ENCODE measurements at regions not wholly inside any gene's neighbourhood (a gene's known extent, or its start where the extent isn't known, plus 50 kb on each side); places are given as distances from the start of the nearest gene placed in this dataset.
"Not testable (repeated sequence)": the region's sequence is repeated elsewhere in the genome, so short reads cannot be mapped to it uniquely, and the experiment has no call there.

DNA sequence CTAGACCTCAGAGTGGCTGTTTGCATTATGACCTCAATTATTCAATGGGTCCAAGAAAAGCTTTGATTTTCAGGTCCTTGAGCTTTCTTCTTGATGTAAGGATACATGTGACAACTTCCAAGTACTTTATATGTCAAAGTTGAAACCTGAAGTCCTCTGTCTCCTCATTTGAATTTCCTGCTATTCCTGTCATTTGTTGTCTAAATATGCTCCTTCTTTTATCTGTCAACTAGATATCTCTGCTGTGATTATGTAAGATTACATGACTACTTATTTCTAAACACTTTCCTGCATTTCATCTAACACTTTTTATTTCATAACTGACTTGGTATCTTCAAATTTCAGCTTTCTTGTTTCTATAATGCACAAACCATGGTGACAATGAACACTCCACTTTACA, 670.0 kb upstream of the FAM174A start:
- ATAC-seq (no peak), DNase-seq (no peak)
- Mint-ChIP-seq H3K27me3 (no peaks in the 10 kb centered on the region), H3K27ac (no peak overlapping the region), H3K4me1 (no peaks in the 10 kb centered on the region), H3K4me3 (no peak overlapping the region), H3K9me3 (peaks cover 6 to 7% of the 10 kb centered on the region in 2 donors)

DNA sequence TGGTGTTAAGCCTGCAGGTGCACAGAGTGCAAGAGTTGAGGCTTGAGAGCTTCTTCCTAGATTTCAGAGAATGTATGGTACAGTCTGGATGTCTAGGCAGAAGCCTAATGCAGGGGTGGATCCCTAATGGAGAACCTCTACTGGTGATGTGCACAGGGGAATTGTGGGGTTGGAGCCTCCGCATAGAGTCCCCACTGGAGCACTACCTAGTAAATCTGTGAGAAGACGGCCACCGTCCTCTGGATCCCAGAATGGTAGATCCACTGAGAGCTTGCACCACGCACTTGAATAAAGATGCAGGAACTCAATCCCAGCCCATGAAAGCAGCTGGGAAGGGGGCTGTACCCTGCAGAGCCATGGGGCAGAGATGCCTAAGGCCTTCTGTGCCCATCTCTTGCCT, 699.4 kb upstream of the FAM174A start:
- Mint-ChIP-seq H3K27ac (no peak overlapping the region), H3K9me3 (peaks cover 0 to 6% of the 10 kb centered on the region in 2 donors), H3K4me3 (no peak overlapping the region), H3K4me1 (no peaks in the 10 kb centered on the region), H3K27me3 (no peaks in the 10 kb centered on the region)
- no peak for DNase-seq
- ATAC-seq = no peak

DNA sequence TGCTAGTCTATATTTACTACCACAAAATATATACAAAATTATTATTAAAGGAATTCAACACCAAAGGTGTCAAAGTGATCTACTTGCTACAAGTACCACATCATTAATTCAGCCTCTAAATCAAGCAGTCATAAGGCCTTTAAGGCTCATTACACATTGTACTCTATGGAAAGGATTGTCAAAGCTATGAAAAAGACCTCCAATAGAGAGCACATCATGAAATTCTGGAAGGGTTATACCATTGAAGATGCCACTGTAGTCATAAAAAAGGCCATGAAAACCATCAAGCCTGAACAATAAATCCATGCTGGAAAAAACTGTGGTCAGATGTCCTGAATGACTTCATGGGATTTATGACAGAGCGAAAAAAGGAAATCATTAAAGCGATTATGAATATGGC, 708.0 kb upstream of the FAM174A start:
- Mint-ChIP-seq H3K4me1 (no peaks in the 10 kb centered on the region), H3K27me3 (no peaks in the 10 kb centered on the region), H3K27ac (no peak overlapping the region), H3K4me3 (no peak overlapping the region), H3K9me3 (no peaks in the 10 kb centered on the region)
- no peak for DNase-seq
- ATAC-seq = no peak

DNA sequence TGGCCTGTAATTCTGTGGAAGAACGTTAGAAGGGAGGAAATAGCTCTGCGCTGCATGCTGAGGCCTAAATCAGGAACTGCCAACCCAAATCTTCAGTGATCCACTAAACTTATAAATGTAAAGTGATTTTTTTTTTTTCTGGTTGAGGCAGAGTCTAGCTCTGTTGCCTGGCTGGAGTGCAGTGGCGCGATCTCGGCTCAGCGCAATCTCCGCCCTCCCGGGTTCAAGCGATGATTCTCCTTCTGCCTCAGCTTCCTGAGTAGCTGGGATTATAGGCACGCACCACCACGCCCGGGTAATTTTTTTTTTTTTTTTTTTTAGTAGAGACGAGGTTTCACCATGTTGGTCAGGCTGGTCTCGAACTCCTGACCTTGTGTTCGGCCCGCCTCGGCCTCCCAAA, 717.4 kb upstream of the FAM174A start:
- Mint-ChIP-seq H3K4me1 (no peaks in the 10 kb centered on the region), H3K9me3 (no peaks in the 10 kb centered on the region), H3K27ac (no peak overlapping the region), H3K27me3 (no peaks in the 10 kb centered on the region), H3K4me3 (no peak overlapping the region)
- ATAC-seq (no peak), DNase-seq (no peak)

DNA sequence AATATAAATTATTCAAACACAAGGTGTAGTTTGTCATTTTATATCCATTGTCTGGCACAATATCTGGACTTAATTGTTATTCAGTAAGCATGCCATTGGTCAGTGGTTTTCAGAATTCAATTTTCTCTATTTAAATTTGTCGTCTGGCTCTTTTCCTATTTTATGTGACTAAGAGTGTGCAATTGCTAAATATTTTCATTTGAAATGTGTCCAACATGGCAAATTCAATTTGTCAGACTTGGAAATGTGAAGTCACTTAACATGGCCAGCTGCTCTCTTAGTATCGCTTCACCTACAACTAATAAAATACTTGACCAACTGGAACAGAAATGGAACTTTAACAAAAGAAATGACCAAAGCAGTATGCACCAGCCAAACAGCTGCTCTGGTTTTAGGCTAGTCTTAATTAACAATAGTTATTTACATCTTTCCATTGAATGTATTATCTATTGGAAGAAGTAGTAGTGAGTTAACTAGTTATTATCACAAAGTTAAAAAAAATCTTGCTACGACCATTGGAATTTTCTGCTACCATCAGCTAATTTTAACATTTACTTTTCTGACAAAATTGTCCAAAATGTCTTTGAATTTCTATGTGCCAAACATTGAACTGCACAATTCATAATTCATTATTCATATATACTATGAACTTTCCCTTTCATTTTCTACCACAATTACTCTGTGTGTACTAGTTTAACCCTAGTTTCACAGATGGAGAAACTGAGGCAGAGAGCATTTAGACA, 720.7 kb upstream of the FAM174A start:
- Mint-ChIP-seq H3K4me1 (no peaks in the 10 kb centered on the region), H3K9me3 (no peaks in the 10 kb centered on the region), H3K27me3 (no peaks in the 10 kb centered on the region), H3K4me3 (no peak overlapping the region), H3K27ac (no peak overlapping the region)
- ATAC-seq = no peak
- no peak for DNase-seq

DNA sequence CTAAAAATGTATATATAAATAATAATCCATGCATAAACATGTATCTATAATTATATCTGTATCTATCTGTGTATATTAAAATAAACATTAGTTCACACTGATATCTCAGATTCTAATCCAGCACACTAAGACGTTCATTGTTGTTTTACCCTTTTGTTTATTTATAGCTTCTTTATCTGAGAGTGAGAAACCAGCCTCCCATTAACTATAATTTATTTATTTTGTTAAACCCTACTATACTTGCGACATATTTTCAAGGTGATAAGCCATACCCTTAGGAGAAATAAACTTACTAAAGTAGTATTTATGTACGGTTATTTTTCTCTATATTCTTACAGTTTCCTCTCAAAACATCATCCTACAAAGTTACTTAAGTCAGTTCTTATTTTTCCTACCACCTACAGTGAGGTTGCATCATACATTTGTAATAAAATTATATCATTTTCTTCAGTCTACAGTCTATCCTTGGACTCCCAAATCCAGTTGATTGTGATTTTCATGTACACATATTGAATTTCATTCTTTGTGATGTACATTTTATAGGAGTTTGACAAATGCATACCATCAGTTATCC, 726.4 kb upstream of the FAM174A start:
- no peak for DNase-seq
- no peaks in the 10 kb centered on the region for H3K27me3 Mint-ChIP-seq
- H3K4me3 Mint-ChIP-seq = no peak overlapping the region
- ATAC-seq = no peak
- no peak overlapping the region for H3K27ac Mint-ChIP-seq
- H3K9me3 Mint-ChIP-seq = no peaks in the 10 kb centered on the region
- H3K4me1 Mint-ChIP-seq = no peaks in the 10 kb centered on the region

DNA sequence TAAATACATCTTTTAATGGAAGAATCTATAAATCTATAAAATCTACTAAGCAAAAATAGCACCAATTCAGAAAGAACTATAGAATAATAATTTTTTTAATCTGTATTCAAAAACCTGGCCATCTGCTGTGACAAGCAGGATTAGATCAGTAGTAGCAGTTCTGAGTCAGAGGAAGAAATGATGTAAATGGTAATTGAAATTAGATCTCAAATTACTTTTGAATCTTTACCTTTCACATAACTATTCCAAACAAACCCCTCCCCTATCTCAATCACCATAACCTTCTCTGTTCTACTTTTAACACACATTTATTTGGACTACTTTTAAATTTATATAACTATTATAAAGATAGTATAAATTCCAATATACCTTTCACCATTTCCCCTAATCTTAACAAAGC, 727.8 kb upstream of the FAM174A start:
- Mint-ChIP-seq H3K4me3 (no peak overlapping the region), H3K4me1 (no peaks in the 10 kb centered on the region), H3K27me3 (no peaks in the 10 kb centered on the region), H3K27ac (no peak overlapping the region), H3K9me3 (no peaks in the 10 kb centered on the region)
- DNase-seq (no peak), ATAC-seq (no peak)

DNA sequence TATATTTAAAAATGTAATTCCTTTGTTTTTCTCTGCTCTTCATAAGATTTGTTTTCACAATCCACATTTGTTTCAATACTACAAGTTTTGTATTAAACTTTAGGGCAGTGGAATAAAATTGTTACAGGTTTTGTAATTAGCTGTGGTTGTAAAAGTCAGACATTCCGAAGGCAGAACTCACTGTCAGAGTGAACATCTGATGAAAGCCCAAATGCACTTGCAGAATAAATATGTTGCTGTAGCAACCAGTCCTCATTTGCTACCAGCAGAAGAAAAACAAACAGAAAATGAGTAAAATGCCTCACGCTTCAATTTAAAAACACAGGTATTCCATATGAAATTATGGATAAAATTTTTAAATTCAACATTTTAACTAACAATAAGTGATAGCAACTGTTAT, 740.1 kb upstream of the FAM174A start:
- H3K27ac Mint-ChIP-seq = no peak overlapping the region
- no peak overlapping the region for H3K4me3 Mint-ChIP-seq
- no peak for ATAC-seq
- no peaks in the 10 kb centered on the region for H3K27me3 Mint-ChIP-seq
- H3K9me3 Mint-ChIP-seq = peaks cover 8 to 12% of the 10 kb centered on the region in 2 donors
- H3K4me1 Mint-ChIP-seq = no peaks in the 10 kb centered on the region
- DNase-seq = no peak

DNA sequence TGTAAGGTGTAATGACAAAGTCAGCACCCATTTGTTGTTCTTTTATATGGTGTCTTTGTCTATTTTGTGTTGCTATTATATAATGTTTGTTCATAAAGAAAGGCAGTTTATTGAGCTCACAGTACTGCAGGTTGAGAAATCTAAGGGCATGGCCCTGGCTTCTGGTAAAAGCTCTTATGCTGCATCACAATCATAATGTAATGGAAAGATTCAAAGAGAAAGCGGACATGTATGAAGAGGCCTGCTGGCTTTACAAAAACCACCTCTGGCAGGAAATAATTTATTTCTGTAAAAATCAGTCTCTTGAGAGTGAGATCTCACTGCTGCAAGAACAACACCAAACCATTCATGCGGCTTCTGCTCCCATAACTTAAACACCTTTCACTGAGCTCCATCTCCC, 746.7 kb upstream of the FAM174A start:
- ATAC-seq (no peak), DNase-seq (no peak)
- Mint-ChIP-seq H3K4me1 (no peaks in the 10 kb centered on the region), H3K27me3 (no peaks in the 10 kb centered on the region), H3K4me3 (no peak overlapping the region), H3K27ac (no peak overlapping the region), H3K9me3 (peaks cover 4 to 8% of the 10 kb centered on the region in 2 donors)

DNA sequence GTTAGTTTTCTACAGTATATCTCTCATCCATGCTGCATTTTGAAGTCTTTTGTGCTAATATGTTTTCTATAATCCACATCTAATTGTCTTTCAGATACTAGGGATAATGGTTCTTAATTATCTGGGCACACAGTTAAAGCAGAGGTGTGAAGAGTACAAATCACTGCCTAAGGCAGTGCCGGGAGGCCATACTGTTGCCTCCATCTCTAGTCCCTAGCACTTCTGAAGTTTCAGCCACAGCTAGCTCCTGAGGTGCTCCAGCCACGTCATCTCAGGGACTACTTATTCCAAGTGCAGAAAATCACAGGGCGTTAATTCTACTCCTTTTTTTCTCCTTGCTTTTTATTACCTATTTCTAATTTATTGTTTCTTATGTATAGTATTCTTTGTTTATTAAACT, 760.0 kb upstream of the FAM174A start:
- Mint-ChIP-seq H3K27me3 (no peaks in the 10 kb centered on the region), H3K4me1 (no peaks in the 10 kb centered on the region), H3K4me3 (no peak overlapping the region), H3K27ac (no peak overlapping the region), H3K9me3 (peaks cover 0 to 4% of the 10 kb centered on the region in 2 donors)
- DNase-seq (no peak), ATAC-seq (no peak)

DNA sequence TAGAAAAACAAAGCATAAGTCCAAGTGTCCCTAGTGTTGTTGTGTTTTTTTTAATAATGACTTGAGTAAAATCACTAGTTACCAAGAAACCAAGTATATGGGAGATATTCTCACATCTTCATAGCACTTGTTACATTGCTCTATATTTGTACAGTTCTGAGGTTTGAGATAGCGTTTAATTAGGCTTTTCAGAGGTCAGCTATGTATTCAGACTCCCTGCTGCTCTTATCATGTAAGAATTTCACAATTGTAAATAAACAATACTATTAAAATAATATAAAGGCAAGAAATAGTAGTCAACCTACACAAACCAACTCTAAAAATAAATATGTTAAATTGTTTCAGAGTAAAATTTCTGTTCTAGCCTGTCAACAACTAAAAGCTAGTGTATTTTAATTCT, 761.9 kb upstream of the FAM174A start:
- Mint-ChIP-seq H3K27me3 (no peaks in the 10 kb centered on the region), H3K9me3 (peaks cover 0 to 10% of the 10 kb centered on the region in 2 donors), H3K4me1 (no peaks in the 10 kb centered on the region), H3K27ac (no peak overlapping the region), H3K4me3 (no peak overlapping the region)
- no peak for DNase-seq
- ATAC-seq = no peak

DNA sequence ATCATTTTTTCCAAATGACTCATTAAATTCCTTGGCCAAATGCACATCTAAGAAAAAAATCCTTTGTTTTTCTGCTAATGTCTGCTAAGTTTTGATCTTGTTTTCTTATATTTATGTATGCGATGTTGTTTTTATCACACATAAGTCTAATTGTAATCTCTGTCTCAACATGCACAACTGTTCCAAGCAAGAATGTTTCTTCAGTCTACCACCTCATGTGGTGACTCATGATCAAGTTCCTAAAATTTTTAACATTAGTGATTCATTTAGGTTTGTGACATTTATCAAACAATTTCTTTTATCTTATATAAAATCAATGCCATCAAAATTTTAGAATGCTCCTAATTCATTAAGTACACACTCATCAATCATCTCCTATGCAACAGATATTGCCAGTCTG, 763.9 kb upstream of the FAM174A start:
- Mint-ChIP-seq H3K4me1 (no peaks in the 10 kb centered on the region), H3K27me3 (no peaks in the 10 kb centered on the region), H3K27ac (no peak overlapping the region), H3K4me3 (no peak overlapping the region), H3K9me3 (peaks cover 0 to 14% of the 10 kb centered on the region in 2 donors)
- no peak for ATAC-seq
- no peak for DNase-seq

DNA sequence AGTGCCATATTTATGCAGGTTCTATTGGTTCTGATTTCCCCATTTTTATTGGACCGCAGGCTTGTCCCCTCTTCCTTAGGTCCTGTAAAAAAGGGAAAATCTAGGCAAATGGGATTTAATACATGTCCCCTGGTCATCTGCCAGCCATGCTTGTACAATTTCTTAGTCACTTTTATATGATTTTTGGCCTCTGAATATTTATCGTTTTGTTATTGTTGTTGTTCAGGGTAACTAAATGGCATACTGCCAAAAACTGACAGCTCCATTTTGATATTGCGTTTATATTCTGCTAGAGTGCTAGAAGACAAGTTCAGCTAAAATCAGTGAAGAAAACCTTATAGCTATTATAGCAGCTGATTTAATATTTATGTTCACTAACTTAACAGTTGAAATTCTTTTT, 770.2 kb upstream of the FAM174A start:
- Mint-ChIP-seq H3K4me1 (no peaks in the 10 kb centered on the region), H3K9me3 (peaks cover 15 to 23% of the 10 kb centered on the region in 2 donors), H3K27me3 (no peaks in the 10 kb centered on the region), H3K4me3 (no peak overlapping the region), H3K27ac (no peak overlapping the region)
- DNase-seq = no peak
- no peak for ATAC-seq

DNA sequence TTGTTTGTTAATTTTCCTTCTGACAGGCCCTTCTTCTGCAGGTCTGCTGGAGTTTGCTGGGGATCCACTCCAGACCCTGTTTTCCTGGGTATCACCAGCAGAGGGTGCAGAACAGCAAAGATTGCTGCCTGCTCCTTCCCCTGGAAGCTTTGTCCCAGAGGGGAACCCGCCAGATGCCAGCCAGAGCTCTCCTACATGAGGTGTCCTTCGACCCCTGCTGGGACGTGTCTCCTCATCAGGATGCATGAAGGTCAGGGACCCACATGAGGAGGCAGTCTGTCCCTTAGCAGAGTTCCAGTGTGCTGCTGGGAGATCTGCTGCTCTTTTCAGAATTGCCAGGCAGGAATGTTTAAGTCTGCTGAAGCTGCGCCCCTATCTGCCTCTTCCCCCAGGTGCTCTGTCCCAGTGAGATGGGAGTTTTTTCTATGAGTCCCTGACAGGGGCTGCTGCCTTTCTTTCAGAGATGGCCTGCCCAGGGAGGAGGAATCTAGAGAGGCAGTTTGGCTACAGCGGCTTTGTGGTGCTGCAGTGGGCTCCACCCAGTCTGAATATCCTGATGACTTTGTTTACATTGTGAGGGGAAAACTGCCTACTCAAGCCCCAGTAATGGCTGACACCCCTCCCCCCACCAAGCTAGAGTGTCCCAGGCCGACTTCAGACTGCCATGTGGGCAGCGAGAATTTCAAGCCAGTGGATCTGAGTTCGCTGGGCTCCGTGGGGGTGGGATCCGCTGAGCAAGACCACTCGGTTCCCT, 772.0 kb upstream of the FAM174A start:
- no peaks in the 10 kb centered on the region for H3K4me1 Mint-ChIP-seq
- peaks cover 8 to 23% of the 10 kb centered on the region in 2 donors for H3K9me3 Mint-ChIP-seq
- no peak overlapping the region for H3K27ac Mint-ChIP-seq
- ATAC-seq = no peak
- no peak for DNase-seq
- H3K4me3 Mint-ChIP-seq = no peak overlapping the region
- no peaks in the 10 kb centered on the region for H3K27me3 Mint-ChIP-seq

DNA sequence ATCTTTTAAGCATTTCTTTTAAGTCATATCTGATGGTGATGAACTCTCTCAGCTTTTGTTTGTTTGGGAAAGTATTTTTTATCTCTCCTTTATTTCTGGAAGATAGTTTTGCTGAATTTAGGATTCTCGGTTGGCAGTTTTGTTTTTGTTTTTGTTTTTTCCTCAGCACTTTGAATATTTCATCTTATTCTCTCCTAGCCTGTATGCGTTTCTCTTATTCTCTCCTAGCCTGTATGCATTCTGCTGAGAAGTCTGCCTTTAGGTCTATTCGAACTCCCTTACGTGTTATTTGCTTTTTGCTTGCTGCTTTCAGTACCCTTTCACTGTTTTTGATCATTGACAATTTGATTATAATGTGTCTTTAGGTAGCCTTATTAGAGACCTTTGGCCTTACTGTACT, 787.8 kb upstream of the FAM174A start:
- peaks cover 5 to 7% of the 10 kb centered on the region in 2 donors for H3K9me3 Mint-ChIP-seq
- ATAC-seq (no peak), DNase-seq (no peak)
- H3K4me1 Mint-ChIP-seq = no peaks in the 10 kb centered on the region
- H3K4me3 Mint-ChIP-seq = no peak overlapping the region
- H3K27me3 Mint-ChIP-seq = no peaks in the 10 kb centered on the region
- no peak overlapping the region for H3K27ac Mint-ChIP-seq

DNA sequence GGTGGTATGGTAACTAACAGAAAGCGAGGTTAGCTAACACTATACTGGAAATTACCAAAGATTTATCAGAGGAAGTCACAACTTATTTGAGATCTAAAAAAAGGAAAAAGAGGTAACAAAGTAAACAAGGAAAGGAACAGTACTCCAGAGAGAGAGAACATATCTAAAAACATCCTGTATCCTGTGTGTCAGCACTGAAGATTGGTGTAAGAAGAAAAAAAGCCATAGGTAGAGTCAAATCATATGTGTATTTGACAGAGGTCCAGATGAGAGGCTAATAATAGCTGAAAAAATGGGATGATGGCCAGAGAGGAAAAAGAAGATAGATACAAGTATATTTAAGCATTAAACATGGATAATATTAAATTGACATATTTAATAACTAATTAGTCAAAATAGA, 802.0 kb upstream of the FAM174A start:
- not testable (repeated sequence) for H3K27me3 Mint-ChIP-seq, H3K9me3 Mint-ChIP-seq, ATAC-seq

More for the DNA sequence above, 802.0 kb upstream of the FAM174A start:
- not testable (repeated sequence) for H3K4me3 Mint-ChIP-seq, H3K4me1 Mint-ChIP-seq, H3K27ac Mint-ChIP-seq, DNase-seq

All from stimulated activated naive CD8-positive, alpha-beta T cell treated with anti-CD3 and anti-CD28 coated beads, Interleukin-15, amount 100 ng/mL, for 72 hours (primary cell).